ENCODE measurements at regions not wholly inside any gene's neighbourhood (a gene's known extent, or its start where the extent isn't known, plus 50 kb on each side); places are given as distances from the start of the nearest gene placed in this dataset.
"Not testable (repeated sequence)": the region's sequence is repeated elsewhere in the genome, so short reads cannot be mapped to it uniquely, and the experiment has no call there.

- no peak for DNase-seq (ENCODE audit: low spot score)
These were observed 1169.3 kb downstream of the DSC3 start for GRCh38 chr18:29873211-29873610.

DNA sequence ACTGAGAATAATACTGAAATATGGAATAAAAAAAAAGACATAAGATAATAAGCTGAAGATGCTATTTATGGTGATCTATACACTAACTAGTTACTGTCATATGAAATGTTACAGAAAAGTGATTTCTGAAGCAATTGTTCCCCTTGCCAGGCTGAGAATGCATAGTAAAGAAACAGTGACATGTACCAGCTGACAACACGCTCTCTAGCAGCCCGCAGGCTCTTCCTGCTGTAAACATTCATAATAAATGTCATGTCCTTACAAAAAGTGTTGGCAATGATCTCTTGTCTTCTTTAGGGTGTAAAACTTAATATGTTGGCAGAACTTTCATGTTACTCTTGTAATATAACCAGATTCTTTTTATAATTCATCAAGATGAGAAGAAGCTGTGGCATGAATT lies 1171.3 kb downstream of the DSC3 start:
- no peak for DNase-seq (ENCODE audit: low spot score)

DNA sequence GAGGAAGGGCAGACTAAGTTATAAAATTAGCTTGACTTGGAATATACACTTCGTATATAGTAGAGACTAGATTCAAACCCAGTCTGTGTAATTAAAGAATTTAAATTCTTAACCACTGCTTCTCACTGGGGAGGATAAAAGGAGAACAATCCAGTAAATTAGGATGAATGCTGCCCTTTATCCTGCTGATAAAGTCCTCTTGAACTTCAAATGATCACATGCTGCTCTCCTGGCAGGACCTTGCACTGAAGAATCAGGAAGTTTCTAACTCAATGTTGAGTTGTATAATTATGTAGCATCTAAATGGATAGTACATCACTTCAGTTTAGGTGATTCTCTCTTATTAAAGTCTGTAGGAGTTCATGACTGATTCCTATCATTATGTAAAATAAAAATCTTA lies 1179.7 kb downstream of the DSC3 start:
- DNase-seq (ENCODE audit: low spot score), result no peak

DNA sequence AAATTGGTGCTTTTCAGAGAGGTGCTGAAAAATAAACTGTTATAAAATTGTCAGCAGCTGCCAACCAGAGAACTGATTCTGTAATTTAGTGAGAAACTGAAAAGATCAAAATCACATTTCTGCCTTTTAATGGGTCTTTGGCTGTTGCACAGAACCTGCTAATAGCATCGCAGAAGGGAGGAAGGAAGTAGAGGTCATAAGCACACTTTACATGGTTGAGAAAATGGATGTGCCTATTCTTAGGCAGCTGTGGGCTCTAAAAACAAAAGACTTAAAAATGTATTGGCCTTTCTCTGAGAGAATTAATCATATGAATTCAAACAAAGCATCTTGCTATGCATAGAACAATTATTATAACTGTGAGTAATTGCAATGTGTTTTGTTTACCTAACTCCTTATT lies 1186.9 kb downstream of the DSC3 start:
- no peak for DNase-seq (ENCODE audit: low spot score)

DNA sequence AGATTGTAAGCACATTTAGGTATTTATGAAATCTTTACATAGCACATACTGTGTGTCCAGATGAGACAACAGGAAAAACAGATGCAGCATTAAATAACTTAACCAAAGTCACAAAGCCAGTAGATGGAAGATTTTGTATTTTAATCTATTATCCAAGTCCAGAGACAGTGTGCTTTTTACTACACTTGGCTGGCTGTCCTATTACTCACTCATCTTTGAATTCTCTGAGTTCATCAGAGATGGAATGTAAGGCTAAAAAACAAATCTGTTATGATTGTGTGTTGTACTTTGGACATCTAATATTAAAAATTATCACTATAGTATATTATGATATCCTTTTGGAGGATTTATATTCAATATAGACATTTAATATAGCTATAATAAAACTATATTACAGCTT lies 1189.4 kb downstream of the DSC3 start:
- no peak for DNase-seq (ENCODE audit: low spot score)

- DNase-seq (ENCODE audit: low spot score), result no peak
These were observed 1193.4 kb downstream of the DSC3 start for GRCh38 chr18:29849144-29849543.

DNA sequence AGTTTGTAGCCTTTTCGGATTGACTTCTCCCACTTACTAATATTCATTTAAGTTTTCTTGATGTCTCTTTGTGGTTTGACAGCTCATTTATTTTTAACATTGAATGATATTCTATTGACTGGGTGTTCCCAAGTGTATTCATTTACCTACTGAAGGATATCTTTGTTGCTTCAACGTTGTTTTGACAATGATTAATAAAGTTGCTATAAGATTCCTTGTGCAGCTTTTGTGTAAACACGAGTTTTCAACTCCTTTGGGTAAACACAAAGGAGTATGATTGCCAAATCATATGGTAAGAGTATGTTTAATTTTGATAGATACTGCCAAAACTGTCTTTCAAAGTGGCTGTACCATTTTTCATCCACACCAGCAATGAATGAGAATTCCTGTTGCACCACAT lies 1200.9 kb downstream of the DSC3 start:
- no peak for DNase-seq (ENCODE audit: low spot score)

DNA sequence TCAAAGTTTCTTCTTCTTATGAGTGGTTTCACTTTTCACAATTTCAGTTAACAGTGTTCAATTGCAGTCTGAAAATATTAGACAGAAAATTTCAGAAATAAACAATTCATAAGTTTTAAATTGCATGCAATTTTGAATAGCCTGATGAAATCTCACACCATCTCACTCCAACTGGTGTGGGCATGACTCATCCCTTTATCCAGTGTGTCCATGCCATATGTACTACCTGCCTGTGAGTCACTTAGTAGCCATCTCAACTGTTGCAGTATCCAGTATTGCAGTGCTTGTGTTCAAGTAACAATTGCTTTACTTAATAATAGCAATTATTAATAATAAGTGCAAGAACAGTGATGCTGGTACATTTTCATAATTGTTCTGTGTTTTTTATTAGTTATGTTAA lies 1202.5 kb downstream of the DSC3 start:
- DNase-seq (ENCODE audit: low spot score), result peak; percentile 60

- not testable (repeated sequence) for DNase-seq (ENCODE audit: low spot score)
These were observed 1203.6 kb downstream of the DSC3 start for GRCh38 chr18:29838961-29839360.

DNA sequence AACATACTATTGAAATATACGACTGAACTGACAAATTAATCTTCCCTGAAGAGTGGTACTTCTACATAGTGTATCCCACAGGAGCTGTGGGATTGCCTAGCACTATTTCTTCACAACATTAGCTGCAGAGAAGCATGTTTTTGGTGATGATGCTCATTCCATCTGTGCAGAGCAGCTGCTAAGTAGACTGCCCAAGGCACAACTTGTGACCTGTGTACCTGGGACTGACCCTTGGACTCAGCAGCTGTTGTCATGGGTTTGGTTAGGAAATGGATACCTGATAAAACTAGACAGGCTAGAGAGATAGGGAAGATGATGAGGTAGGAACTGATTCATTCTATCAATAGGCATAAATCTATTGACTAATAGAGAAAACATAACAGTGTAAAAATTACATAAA lies 1204.0 kb downstream of the DSC3 start:
- no peak for DNase-seq (ENCODE audit: low spot score)

DNA sequence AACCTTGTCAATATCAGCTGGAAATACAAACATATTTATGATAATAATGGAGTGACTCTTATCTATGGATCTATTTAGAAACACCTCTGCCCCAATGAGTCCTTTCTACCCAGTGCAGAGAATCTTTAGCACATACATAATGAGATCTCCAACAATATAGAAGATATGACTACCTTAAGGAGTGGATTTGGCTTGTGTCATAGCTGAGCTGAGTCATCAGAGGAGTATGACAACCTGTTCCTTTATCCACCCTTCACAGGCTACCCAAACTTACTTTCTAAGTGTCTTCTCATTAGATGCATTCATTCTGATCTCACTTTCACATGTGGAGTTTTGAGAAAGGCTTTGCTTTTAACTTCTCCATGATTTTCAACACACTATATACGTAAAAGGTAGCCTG lies 1218.9 kb downstream of the DSC3 start:
- no peak for DNase-seq (ENCODE audit: low spot score)

DNA sequence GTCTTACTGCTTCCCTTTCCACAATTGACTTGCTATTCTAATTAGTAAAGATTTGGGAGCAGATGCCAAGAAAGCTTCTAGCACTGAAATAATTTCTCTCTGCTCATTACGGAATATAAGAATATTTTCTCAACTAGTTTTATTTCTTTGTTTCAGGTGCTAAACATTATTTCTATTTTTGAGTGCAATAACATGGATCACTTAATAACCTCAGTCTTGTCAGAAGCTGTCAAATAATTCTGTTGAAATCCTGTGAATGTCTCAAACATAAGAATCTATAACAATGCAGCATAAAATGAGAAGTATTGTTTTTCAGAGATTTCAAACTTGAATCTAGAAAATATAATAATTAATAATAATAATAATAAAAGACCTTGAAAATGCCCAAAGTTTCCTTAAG lies 1221.0 kb downstream of the DSC3 start:
- DNase-seq (ENCODE audit: low spot score), result no peak

DNA sequence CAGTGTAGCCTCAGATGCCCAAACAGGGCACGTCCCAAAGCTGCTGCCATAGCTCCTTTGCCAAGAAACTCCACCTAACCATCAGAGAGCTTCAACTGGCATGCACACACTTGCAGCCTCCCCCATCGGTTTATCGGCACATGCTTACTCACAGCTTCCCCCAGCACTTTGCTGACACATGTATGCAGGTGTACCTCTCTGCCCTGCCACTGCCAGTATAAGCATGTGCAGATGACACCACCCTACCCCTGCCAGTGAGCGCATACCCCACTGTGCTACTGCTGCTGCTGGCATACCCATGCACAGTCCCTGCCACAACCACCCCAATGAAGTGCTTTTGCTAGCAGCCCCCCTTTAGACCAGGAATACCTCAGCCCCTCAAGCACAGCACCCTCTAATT lies 1231.0 kb downstream of the DSC3 start:
- no peak for DNase-seq (ENCODE audit: low spot score)

GRCh38 chr18:29780816-29781215 lies 1261.7 kb downstream of the DSC3 start:
- no peak for DNase-seq (ENCODE audit: low spot score)

DNA sequence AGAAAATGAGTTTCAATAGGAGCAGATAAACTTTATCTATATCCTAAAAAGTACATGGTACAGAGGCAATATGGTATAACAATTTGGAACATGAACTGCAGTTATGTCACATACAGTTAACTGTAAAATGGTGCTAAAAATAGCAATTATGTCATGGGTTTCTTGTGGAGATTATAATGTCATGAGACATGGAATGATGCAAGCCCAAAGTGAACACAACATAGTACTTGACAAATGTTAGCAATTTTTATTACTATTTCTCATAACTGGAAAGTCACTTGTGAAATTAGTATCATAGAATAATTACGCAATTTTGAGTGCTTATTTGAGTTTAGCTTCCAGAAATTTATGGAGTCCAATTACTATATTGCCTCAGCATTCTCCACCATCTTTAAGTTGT lies 1263.4 kb downstream of the DSC3 start:
- no peak for DNase-seq (ENCODE audit: low spot score)

- no peak for DNase-seq (ENCODE audit: low spot score)
These were observed 1289.2 kb downstream of the DSC3 start for GRCh38 chr18:29753379-29753778.

- DNase-seq (ENCODE audit: low spot score), result no peak
These were observed 1292.8 kb downstream of the DSC3 start for GRCh38 chr18:29749704-29750103.

- no peak for DNase-seq (ENCODE audit: low spot score)
These were observed 1301.1 kb downstream of the DSC3 start for GRCh38 chr18:29741461-29741860.

GRCh38 chr18:29737620-29738019 lies 1304.9 kb downstream of the DSC3 start:
- no peak for DNase-seq (ENCODE audit: low spot score)

DNA sequence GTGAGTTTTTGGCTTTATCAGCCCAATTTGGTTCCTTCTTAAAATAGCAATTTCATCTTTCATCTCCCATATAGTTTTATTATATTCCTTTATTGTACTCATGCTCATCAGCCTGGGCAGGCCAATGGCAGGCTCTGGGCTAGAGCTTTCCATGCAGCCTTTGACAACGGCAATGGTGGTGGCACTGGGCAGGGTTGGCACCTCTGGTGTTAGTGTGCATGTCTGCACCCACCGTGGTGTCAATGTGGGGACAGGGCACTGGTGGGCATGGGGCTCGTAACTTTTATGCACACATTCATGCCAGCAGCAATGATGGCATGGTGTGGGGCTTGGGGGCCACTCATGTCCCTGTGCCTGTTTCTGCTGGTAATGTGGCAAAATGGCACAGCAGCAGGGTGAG lies 1305.4 kb downstream of the DSC3 start:
- DNase-seq (ENCODE audit: low spot score), result no peak

DNA sequence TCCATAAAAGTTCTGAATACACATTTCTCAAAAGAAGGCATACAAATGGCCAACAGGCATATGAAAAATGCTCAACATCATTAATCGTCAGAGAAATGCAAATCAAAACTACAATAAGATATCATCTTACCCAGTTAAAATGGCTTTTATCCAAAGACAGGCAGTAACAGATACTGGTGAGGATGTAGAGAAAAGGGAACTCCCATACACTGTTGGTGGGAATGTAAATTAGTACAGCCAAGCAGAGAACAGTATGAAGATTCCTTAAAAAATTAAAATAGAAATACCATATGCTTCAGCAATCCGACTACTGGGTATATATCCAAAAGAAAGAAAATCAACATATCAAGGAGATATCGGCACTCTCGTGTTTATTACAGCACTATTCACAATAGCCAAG lies 1312.5 kb downstream of the DSC3 start:
- no peak for DNase-seq (ENCODE audit: low spot score)

DNA sequence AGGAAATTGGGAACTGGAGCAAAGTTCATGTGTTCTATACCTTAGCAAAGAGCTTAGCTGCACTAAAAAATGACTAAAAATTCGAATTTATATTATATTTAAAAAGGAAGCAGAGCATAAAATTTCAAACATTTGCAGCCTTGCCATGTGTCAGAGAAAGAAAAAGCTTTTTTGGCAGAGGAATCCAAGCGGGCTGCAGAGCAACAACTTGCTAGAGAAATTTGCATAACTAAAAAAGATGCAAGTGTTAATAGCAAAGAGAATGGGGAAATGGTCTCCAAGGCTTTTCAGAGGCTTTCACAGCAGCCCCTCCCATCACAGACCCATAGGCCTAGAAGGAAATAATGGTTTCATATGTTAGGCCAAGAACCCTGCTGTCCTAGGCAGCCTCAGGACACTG lies 1315.9 kb downstream of the DSC3 start:
- DNase-seq (ENCODE audit: low spot score), result no peak

DNA sequence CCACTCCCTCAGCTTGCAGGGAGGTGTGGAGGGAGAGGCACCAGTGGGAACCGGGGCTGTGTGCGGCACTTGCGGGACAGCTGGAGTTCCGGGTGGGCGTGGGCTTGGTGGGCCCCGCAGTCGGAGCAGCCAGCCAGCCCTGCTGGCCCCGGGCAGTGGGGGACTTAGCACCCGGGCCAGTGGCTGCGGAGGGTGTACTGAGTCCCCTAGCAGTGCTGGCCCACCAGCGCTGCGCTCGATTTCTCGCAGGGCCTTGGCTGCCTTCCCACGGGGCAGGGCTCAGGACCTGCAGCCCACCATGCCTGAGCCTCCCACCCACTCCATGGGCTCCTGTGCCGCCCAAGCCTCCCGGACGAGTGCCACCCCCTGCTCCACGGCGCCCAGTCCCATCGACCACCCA lies 1319.1 kb downstream of the DSC3 start:
- not testable (repeated sequence) for DNase-seq (ENCODE audit: low spot score)

GRCh38 chr18:29715960-29716359 lies 1326.6 kb downstream of the DSC3 start:
- not testable (repeated sequence) for DNase-seq (ENCODE audit: low spot score)

DNA sequence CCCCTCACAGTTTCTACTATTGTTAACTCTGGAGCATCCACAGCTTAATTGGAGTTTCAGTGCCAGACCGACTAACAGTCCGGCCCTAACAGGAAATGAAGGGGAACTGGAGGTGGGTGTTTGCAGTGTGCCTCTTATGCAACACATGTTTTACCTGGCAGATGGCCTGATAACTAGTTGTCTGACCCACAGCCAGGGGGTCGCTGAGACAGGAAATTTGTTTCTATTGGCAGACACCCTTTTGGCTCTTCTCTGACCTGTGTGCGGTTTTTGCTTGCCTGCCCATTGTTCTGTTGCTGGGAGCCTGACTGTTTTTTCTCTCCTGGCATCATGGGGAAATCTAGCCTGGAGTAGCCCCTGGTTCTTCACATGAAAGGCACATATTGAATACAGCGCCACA lies 1329.8 kb downstream of the DSC3 start:
- DNase-seq (ENCODE audit: low spot score), result no peak

Measured in kidney tubule cell (primary cell).